PFSK-1 (cell line): ENCODE measurements at regions not wholly inside any gene's neighbourhood (a gene's known extent, or its start where the extent isn't known, plus 50 kb on each side); places are given as distances from the start of the nearest gene placed in this dataset.

Experiments
- FOXP2 ChIP-seq: optimal IDR thresholded peaks from 2 replicates; pipeline ENCODE3; 2011; ENCODE audit warnings: borderline replicate concordance, control low read depth, inconsistent platforms; ENCODE audit not compliant: insufficient read depth; ENCODE audit errors: extremely low read length, extremely low read depth
- POLR2AphosphoS5 ChIP-seq: IDR thresholded peaks from 2 replicates; pipeline ENCODE4 v1.6.1; 2012; ENCODE audit warnings: low read depth, mild to moderate bottlenecking, control low read depth, low read length, moderate library complexity
- REST ChIP-seq, 2 experiments: IDR thresholded peaks; 2 replicates each; pipeline versions ENCODE4 v1.6.1 to v1.8.0; 2011 to 2012; ENCODE audit warnings: low read depth in 2 of 2, low read length in 2 of 2, control low read depth in 1 of 2, inconsistent platforms in 1 of 2, mild to moderate bottlenecking in 1 of 2, moderate library complexity in 1 of 2; ENCODE audit not compliant: insufficient read depth in 1 of 2
- SIN3A ChIP-seq: IDR thresholded peaks from 2 replicates; pipeline ENCODE4 v1.6.1; 2012; ENCODE audit warnings: mild to moderate bottlenecking, low read length, moderate library complexity, borderline replicate concordance; ENCODE audit not compliant: insufficient read depth
- TAF1 ChIP-seq: IDR thresholded peaks from 2 replicates; pipeline ENCODE4 v1.6.1; 2012; ENCODE audit warnings: low read length, control low read depth, borderline replicate concordance; ENCODE audit not compliant: insufficient read depth

GRCh38 chr2:236693531-236693930 lies 123.9 kb downstream of the ACKR3 start:
- TF ChIP-seq TAF1 (no peak), FOXP2 (no peak), REST (IDR thresholded peaks at IDR 0.05; ENCODE audit: insufficient read depth in 1 of 2, low read depth in 2 of 2, low read length in 2 of 2) (no peak), SIN3A (no peak), POLR2AphosphoS5 (no peak)

- no peak for TF ChIP-seq REST (IDR thresholded peaks at IDR 0.05; ENCODE audit: insufficient read depth in 1 of 2, low read depth in 2 of 2, low read length in 2 of 2)
- no peak for TF ChIP-seq SIN3A
- TF ChIP-seq FOXP2 = no peak
- no peak for TF ChIP-seq POLR2AphosphoS5
- no peak for TF ChIP-seq TAF1
These were observed 124.7 kb downstream of the ACKR3 start for GRCh38 chr2:236694146-236694888.

GRCh38 chr2:236696834-236697233 lies 127.2 kb downstream of the ACKR3 start:
- TF ChIP-seq SIN3A (no peak), REST (IDR thresholded peaks at IDR 0.05; ENCODE audit: insufficient read depth in 1 of 2, low read depth in 2 of 2, low read length in 2 of 2) (no peak), TAF1 (no peak), FOXP2 (no peak), POLR2AphosphoS5 (no peak)

- TF ChIP-seq POLR2AphosphoS5 (no peak), TAF1 (no peak), FOXP2 (no peak), REST (IDR thresholded peaks at IDR 0.05; ENCODE audit: insufficient read depth in 1 of 2, low read depth in 2 of 2, low read length in 2 of 2) (no peak), SIN3A (no peak)
These were observed 128.5 kb downstream of the ACKR3 start for GRCh38 chr2:236698016-236698627.
